ENCODE measurements at regions not wholly inside any gene's neighbourhood (a gene's known extent, or its start where the extent isn't known, plus 50 kb on each side); places are given as distances from the start of the nearest gene placed in this dataset.

DNA sequence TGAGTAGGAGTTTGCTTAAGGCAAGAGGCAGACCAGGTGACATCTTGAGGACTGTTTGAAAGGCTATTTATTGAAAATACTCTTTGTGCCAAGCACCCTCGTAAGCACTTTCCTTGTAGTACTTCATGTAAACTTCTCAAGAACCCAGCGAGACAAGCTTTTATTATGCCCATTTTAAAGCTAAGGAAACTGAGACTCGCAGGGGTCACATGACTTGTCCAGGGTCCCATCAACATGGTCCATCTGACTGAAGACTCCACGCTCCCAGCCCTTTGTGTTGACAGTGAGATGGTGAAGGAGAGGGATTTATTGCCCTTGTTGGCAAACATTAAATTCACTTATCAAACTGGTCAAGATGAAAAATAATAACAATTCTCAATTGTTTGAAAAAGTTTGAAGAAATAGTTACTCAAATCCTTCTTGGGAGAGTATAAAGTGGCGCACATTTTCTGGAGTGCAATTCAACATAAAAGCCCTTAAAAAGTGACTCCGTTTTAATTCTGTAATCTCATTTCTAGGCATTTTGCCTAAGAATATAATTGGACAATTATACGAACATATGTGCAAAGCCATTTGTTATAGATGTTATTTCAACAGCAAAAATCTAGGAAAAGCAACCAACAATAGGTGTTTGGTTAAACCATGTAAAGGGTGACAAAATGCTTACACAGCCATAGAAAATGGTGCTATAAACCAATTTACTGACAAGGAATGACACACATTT, 270.5 kb upstream of the NCKAP5 start:
- no peak for DNase-seq (ENCODE audit: low spot score)

DNA sequence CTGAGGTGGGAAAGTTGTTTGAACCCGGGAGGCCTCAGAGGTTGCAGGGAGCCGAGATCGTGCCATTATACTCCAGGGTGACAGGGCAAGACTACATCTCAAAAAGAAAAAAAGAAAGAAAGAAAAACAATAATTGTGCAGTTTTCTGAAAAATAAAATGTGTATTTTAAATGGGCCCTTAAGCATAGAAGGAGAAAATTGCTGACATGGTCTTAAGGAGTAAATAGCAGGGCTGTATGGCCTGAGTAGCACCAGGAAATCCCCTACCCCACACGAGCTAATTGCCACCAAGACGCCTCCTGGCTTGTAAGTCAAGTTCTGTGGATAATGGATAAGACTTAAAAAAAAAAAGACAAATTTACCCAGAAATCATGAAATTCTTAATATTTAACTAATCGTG, 271.4 kb upstream of the NCKAP5 start:
- DNase-seq (ENCODE audit: low spot score) = no peak

DNA sequence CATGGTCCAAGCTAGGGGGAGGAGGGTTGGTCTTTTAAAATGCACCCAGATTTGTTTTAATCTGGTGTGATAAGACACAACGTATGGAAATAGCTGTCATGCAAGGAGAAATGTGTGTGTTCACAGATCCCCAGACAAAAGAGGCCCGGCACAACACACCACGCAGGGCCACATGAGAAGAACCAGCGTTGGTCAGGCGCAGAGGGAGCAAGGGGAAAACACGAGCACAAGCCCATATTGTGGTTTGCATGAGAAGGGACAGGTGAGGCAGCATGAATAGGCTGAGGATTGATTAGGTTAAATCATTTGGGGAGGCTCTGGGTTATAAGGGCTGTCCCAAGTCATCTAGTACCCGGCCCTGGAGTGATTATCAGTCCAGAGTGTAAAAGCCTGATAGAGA, 272.5 kb upstream of the NCKAP5 start:
- no peak for DNase-seq (ENCODE audit: low spot score)

DNA sequence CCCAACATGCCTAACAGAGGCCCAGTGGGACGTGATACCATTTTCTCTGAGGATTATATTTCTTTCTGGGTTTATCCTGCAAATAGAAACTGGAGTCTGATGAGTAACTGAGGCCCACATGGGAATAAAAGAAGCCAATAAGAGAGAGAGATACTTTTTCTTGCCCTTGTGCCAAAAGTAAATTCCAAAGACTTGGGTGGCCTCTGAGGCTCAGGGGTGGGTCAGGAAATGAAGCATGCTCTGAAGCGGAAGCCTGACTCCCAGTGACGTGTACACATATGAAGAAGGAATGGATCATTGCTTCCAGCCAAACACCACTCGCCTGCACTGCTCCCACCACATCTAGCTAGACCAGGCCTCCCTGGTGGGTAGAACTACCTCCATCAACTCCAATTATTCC, 273.6 kb upstream of the NCKAP5 start:
- DNase-seq (ENCODE audit: low spot score) = no peak

DNA sequence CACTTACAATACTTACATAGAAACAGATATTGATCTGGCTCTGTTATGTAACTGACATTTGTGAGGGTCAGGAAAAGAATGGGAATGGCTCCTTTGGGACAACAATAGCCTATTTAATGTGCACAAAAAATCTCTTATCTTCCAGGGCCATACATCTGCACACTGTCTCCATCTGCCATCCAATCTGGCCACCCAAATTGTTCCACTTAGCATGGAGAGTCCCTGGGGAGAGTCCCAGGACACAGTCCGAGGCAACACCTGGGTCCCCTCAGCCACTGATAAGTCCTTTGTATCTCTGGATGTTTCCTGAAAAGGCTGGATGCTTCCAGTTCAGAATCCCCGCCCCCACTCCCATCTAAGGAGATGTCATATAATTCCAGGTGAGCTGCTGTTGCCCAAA, 274.2 kb upstream of the NCKAP5 start:
- DNase-seq (ENCODE audit: low spot score) = no peak

DNA sequence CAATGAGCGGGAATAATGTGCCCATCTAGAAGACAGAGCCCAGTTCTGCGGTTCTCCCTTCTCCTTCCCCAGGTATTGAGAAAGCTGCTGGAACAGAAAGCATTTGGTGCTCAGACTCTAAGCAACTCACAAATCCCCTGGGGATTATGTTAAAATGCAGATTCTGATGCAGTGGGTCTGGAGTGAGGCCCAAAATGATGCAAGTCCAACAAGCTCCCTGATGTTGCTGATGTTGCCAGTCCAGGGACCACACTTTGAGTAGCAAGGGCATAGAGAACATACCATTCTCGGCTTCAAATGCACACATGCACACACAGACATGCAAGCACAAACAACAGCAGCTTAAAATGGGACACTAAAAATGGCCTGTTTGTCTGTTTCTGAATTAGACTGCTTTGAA, 274.8 kb upstream of the NCKAP5 start:
- no peak for DNase-seq (ENCODE audit: low spot score)

DNA sequence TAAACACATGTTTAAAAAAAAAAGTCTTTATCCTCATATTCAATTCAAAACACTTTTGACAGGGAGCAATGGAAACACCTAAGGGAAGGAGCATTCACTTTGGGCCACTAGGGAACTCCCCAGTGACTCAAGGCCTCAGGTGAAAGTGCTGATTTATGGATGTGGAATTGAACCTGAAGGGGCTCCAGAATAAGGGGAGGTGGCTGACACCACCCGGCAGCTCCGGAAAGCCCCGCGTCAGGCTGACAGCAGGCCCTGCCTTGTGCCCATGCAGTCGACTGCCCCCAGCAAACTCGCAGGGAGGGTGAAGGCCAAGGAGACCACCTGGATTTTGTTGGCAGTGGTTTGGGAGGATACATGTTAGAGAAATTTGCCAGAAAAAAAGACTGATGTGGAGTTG, 275.3 kb upstream of the NCKAP5 start:
- DNase-seq (ENCODE audit: low spot score) = no peak

DNA sequence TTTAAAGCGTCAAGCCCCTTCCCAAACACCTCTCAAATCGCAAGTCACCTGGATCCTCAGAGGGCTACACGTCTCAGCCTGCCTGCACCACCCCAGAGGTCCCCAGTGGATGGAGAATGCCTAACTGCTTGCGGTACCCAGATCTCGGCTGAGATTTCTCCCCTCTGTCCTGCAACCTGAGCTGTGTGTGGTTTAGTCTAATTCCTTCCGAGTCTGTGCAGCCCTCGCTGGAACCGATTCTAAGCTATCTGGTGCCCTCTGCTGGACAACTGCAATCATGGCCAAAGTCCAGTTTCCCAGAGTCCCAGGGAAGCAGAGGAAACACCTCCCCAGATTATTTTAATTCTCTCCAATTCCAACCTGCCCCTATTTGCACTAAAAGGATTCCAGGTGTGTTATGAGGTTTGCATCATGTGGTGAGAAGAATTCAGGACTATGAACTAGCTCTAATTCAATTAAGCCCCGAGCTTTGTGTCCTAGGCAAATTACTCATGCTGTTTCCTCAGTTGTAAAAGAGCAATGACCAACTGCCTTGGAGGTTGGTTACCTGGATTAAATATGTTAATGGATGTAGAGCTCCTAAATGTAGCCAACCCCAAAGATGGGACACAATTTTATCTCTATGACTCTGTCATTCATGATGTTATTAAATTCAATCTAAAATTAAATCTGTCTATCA, 276.1 kb upstream of the NCKAP5 start:
- DNase-seq (ENCODE audit: low spot score) = peak; percentile 52

DNA sequence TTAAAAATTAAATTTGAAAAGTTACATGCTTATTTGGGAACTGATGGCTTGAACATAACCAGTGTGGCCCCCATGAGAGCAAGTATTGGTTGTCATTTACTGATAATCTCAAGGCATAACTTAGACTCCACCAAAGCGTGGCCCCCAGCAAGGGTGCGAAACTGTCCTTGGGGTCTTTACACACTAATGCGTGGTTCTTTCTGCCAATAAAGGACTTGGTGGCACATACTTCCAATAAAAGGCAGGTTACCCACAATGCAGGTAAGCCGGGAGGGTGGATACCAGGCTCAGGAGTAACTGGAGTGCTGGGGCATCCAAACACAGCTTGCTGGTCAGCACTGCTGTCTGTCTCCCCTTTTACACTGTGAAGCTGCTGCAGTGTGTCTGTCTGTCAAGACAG, 278.2 kb upstream of the NCKAP5 start:
- no peak for DNase-seq (ENCODE audit: low spot score)

DNA sequence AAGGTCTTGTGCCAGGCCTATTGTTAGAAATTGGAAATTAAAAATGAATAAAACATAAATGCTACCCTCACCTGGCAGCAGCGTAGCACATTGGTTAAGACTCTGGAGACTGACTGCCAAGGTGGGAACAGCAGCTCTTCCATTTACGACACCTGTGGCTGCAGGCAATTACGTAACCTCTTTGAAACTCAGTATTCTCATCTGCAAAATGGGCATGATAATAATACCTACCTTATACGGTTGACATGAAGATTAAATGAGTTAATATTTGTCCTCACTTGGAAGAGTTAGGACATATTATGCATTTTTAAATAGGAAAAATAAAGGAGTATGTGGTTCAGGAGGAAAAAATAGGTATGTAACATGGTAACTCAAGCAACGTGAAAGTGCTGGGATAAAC, 279.3 kb upstream of the NCKAP5 start:
- DNase-seq (ENCODE audit: low spot score) = no peak

DNA sequence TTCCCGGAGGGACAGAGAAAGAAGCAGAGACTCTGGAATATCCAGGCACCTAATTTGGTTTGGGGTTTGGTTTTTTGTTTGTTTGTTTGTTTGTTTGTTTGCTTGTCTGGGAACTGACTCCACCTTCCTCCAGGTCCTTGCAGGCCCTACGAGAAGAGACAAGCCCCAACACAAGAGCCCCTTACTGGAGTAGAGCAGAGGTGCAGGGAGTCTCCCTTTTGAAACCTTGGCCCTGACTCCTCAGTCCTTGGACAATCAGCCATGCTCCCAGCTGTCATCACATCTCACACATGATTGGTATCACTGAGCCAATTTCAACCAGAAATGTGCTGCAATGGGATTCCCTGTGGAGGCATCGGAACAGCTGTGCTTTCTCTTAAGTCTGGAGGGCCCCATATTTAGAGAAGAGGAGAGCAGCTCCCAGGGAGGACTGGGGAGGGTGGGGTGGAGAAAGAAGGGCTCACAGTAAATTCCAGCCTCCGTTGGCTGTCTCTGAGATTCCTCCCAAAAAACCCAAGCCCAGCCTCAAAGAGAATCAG, 279.9 kb upstream of the NCKAP5 start:
- no peak for DNase-seq (ENCODE audit: low spot score)

DNA sequence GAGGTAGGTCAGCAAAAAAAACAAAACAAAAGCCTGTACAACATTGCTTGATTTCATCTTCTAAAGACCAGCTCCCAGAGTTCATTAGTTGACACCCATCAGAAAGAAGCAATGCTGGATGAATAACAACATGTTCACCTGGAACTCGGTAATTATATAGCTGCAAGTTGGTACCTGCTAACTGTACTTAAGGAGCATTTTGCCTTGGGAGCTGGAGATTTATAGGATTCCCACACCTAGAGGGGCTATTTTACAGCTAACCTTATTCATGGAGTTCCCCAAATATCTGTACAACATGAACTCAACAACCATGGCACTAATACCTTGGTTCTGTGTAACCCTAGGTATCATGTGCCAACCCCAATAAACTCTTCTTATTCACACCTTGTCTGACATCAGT, 281.1 kb upstream of the NCKAP5 start:
- DNase-seq (ENCODE audit: low spot score) = no peak

DNA sequence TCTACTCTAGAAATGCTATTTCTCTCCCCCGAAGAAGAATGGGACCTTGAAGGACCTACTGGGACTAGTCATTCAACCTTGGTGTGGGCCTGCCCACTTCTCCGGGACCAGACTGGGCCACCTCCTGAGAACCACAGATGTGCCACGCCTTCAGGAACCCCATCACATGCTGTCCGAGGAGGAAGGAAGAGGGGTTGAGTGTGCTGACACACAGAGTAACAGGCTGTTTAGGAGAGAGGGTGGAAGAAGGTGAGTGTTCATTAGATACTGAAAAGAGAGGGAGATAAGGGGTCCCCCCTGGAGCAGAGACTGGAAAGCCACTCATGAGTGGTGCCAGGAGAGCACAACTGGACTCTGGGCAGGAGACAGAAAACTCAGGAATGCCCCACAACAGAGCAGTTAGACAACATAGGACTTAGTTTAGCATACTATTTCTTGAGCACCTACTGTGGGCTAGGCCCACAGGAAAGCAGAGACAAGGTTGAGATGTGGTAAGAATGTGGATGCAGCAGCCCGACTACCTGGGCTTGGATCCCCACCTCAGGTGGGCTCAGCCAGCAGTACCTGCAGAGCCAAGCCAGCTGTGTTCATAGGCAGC, 286.4 kb upstream of the NCKAP5 start:
- no peak for DNase-seq (ENCODE audit: low spot score)

DNA sequence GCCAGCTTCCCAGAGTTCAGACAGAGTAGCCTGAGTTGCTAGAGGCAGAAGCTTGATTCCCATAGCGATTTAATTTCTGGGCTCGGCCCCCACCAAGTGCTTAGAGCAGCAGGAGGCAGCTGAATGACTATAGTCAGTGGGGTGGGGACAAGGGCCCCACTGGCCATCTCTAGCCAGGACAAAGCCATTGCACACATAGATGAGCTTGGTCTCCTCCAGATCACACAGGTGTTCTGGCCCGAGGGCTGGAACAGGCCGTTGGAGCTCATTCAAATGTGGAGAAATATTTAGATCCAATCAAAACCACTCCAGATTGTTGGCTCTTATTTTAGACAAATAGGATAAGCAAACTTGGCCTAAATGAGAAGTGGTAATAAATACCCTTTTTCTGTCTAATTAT, 287.3 kb upstream of the NCKAP5 start:
- no peak for DNase-seq (ENCODE audit: low spot score)

DNA sequence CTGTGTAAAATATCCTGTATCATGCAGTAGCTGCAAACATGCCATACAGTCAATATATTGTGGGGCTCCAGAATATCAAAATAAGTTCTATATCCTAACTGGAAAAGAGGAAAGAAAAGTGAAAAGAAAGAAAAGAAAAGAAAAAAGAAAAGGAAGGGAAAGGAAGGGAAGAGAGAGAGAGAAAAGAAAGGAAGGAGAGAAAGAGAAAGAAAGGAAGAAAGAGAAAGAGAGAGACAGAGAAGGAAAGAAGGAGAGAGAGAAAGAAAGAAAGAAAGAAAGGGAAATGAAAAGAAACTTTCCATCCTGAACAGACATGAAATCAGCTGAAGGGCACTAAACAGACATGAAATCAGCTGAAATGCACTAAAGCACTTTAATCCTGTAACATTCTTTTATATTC, 288.4 kb upstream of the NCKAP5 start:
- no peak for DNase-seq (ENCODE audit: low spot score)

DNA sequence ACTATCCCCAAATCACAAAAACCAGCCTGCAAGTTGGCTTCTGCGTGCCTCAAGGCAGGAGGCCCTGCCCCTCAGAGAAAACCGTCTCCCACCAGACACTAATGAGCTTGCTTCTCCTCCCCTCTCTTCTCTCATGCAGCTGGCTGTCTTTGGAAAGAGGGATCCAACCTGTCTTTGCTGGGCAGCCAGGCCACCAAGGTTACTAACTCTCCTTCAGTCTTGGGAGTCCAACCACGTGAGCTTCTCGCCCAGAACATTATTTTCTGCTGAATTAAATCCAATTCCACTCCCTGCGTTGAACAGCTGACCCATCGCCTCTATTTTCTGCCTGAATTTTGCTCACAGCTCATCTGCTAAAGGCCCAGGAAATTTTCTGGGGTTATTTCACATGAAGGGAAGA, 291.3 kb upstream of the NCKAP5 start:
- no peak for DNase-seq (ENCODE audit: low spot score)

DNA sequence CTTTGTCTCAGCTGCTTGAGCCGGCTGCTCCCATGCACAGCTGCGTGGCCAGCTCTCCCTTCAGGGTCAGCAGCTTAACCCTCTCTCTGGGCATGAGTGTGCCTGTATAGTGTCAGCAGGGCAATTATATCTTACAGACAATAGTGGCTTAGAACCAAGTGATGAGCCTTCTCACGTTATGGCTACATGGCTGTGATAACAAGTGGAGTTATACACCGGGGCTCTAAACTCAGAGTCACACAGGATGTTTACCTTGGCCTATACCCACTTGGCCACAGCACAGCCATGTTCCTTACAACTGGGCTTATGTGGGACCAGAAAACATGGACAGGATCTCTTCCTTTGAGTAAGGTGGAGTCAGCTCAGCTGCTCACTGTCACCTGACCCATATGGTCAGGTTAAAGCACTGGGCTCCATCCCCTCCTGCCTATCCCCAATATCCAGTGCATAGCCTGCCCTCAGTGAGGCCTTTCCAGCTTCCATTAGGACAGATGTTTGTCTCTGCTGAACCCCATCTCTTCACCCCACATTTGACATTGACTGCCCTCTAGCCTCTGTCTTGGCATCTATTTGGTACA, 294.2 kb upstream of the NCKAP5 start:
- DNase-seq (ENCODE audit: low spot score) = no peak

DNA sequence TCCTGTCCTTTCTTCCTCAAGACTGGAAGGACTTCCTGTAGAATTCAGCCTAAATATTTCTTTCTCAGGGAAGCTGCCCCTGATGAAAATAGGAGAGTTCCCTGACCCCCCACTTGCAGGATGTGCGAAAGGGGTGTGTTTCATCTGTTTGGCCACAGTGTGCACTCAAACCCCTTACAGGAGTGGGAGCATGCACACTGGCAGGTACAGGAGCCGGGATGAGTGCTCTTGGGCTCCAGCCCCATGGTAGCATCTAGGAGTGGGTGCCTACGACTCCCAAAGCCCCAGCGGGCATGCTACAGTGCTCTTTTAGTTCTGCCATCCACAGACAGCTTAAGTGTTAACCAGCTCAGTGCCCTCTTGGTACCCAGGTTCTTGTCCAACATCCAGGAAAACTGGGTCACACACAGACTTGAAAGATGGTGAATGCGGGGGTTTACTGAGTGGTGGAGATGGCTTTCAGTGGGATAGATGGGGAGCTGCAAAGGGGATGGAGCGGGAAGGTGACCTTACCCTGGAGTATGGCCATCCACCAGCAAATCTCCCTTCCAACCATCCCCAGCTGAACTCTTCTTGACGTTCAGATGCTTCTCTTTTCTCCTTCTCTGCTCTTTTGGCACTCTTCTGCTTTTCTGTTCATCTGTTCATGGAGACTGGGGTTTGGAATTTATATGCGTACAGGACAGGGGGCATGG, 295.0 kb upstream of the NCKAP5 start:
- DNase-seq (ENCODE audit: low spot score) = no peak

DNA sequence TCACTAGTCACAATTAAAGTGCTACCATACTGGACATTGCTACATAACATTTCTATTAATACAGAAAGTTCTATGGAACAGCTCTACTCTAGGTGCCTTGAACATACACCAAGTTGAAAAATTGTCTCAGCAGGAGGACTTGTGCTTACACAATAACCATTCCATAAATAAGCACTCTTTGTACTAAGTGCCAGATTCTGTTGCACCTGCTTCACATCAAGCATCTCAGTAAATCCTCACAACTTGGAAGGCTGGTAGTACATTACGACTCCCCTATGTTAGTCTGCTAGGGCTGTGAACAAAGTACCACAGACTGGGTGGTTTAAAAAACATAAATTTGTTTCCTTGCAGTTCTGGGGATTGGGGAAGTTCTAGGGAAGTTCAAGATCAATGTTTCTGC, 296.9 kb upstream of the NCKAP5 start:
- no peak for DNase-seq (ENCODE audit: low spot score)

DNA sequence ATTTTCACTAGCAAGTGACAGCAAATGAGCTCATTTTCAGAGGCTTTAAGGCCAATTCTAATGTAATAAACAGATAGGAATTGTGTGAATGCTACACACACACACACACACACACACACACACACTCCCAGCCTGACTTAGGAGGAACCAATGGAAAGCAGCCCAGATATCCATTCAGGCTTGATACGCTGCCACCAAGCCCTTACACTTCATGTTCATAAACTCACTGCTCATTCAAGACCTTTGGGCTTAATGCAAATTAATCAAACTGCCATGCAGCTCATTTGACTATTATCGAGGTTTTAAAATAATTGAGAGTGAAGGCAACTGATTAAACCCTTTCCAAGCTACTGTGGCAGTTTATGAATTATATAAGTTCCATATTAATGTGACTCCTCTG, 298.9 kb upstream of the NCKAP5 start:
- DNase-seq (ENCODE audit: low spot score) = no peak

DNA sequence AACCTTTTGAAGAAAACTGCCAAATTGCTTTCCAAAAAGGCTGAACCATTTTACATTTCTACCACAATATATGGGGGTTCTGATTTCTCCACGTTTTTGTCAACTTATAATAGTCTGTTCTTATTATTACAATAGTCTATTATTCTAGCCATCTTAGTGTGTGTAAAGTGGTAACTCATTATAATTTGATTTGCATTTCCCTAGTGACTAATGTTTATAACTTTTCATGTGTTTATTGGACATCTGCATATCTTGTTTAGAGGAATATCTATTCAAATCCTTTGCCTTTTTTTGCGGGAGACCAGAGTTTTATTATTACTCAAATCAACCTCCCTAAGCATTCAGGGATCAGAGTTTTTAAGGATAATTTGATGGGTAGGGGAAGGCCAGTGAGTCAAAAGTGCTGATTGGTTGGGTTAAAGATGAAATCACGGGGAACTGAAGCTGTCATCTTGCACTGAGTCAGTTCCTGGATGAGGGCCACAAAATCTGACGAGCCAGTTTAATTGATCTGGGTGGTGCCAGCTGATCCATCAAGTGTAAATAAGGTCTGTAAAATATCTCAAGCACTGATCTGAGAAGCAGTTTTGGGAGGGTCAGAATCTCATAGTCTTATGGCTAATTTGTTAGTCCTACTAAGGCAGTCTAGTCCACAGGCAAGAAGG, 303.4 kb upstream of the NCKAP5 start:
- no peak for DNase-seq (ENCODE audit: low spot score)

DNA sequence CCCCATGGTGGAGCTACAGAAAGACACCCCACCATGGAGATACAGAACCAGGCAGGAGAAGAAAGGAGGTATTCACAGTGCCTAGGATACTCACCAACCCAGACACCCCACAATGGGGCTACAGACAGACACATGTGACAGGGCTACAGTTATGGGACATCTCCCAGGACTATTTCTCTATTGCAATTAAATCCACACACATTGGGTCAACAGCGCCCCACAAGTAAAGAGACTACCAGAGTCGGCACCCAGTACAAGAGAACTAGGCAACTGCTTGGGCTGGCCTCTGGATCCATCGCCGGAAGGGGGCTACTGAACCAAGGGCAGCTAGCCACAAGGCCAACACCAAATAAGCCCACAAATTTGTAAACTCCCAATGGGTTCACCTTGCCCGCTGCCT, 310.1 kb upstream of the NCKAP5 start:
- no peak for DNase-seq (ENCODE audit: low spot score)
